PC-9 (cell line): ENCODE measurements at regions not wholly inside any gene's neighbourhood (a gene's known extent, or its start where the extent isn't known, plus 50 kb on each side); places are given as distances from the start of the nearest gene placed in this dataset.

Experiments used
- CTCF ChIP-seq: fragments of 200-600 bp; sonication (generic); conservative IDR thresholded peaks from 2 replicates; pipeline ENCODE4 v1.6.1; 2017; ENCODE audit warnings: mixed run types, antibody characterized with exemption, mild to moderate bottlenecking, moderate library complexity
- EZH2 ChIP-seq: fragments of 200-600 bp; sonication (generic); IDR thresholded peaks from 2 replicates; pipeline ENCODE4 v1.8.0; 2017; ENCODE audit warnings: antibody characterized with exemption, low read depth

GRCh38 chr3:159536876-159537275, 451.8 kb upstream of the IL12A start:
- TF ChIP-seq EZH2 (no peak), CTCF (no peak)
